ENCODE measurements at regions not wholly inside any gene's neighbourhood (a gene's known extent, or its start where the extent isn't known, plus 50 kb on each side); places are given as distances from the start of the nearest gene placed in this dataset.

DNA sequence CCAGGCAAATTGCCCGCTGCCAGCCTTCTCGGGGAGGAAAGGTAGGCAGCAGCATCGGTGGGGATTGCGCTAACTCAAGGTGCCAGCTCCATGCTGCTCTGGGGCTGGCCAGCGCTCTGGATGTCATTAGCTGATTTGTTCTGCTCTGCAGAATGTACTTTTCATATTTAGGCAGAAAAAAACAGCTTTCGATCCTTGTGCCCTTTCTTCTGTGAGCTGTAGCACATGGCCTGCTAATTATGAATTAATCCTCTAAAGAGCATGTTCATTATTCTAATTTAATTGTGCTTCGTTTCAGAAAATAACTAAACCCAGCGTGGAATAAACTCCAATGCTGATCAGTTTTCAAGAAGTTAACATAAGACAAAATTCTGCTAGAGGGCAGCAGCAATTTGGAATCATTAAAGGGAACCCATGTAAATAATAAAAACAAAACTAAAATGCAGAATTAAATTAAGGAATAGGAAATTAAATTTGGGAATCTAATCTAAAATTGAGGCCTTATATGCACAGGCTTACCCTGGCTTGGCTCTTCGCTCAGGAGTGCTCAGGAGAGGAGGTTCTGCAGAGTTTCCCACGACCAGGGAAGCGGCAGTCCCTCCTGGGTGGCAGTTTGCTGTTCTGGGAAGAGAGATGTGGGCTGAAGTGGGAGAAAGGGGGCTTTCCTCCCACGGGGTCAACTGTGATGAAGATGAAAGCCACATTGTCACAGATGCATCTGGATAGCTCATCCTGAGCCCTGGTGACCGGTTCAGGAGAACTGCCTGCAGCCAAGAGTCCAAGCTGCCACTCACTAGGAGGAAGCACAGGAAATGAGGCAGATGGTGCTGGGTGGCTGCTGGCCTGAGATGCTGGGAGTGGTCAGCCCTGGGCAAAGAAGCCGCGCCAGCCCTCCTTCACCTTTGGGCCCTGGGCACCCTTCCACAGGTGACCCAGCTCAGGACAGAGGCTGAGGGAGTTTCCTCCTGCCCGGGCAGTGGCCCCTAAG lies 93.2 kb upstream of the PKDCC start:
- TF ChIP-seq POLR2A (IDR thresholded peaks at IDR 0.05) = no peak
- TF ChIP-seq, protein P1, sequence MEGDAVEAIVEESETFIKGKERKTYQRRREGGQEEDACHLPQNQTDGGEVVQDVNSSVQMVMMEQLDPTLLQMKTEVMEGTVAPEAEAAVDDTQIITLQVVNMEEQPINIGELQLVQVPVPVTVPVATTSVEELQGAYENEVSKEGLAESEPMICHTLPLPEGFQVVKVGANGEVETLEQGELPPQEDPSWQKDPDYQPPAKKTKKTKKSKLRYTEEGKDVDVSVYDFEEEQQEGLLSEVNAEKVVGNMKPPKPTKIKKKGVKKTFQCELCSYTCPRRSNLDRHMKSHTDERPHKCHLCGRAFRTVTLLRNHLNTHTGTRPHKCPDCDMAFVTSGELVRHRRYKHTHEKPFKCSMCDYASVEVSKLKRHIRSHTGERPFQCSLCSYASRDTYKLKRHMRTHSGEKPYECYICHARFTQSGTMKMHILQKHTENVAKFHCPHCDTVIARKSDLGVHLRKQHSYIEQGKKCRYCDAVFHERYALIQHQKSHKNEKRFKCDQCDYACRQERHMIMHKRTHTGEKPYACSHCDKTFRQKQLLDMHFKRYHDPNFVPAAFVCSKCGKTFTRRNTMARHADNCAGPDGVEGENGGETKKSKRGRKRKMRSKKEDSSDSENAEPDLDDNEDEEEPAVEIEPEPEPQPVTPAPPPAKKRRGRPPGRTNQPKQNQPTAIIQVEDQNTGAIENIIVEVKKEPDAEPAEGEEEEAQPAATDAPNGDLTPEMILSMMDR (IDR thresholded peaks at IDR 0.05) = no peak
- no peak for DNase-seq
- Histone ChIP-seq H3K4me3 (no peak overlapping the region), H3K4me1 (no peaks in the 10 kb centered on the region), H3K27me3 (no peaks in the 10 kb centered on the region), H3K9me3 (no peaks in the 10 kb centered on the region), H3K27ac (no peak overlapping the region), H3K36me3 (no peaks in the 10 kb centered on the region)
- ATAC-seq = peak in 1 of 4 donors; percentile 58
- intact Hi-C loops (cut with DNase I) = no loop called here
- 69% methylated on average over 7 of the region's 16 CpGs for WGBS (ENCODE audit: insufficient coverage, low coverage, low lambda C conversion rate, missing lambda C conversion rate)

DNA sequence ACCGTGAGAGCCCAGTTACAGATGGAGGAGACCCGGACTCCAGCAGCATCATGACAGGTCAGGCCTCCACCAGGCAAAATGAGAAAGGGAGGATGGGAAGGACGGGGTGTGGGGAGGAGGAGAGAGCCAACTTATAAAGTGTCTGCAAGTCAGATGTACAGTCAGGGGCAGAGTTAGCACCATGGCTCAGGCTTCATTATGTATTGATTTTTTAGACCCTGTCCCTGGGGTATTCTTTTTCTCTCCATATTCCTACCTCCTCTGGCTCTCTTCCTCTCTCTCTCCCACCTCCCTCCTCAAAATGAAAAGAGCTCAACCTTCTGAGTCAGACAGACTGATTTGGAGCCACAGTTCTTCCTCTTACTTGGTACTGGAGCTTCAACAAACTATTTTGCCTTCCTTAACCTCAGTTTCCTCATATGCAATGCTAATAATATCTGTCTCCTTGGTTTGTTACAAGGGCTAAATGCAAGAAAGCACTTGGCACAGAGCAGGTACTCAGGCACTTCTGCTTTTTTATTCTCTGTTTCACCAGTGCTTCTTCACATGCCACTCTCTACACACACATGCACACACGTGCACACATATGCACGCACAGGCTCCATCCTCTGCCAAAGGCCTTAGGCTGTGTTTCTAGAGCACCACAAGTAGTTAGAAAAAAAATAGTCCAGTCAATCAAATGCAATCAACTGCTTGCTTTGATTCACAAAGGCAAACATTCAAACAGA lies 92.3 kb upstream of the PKDCC start:
- H3K36me3 ChIP-seq = no peaks in the 10 kb centered on the region
- intact Hi-C loops (cut with DNase I) = no loop called here
- TF ChIP-seq POLR2A (IDR thresholded peaks at IDR 0.05) = no peak
- TF ChIP-seq, protein P1 (IDR thresholded peaks at IDR 0.05) = no peak
- no peaks in the 10 kb centered on the region for H3K4me1 ChIP-seq
- H3K9me3 ChIP-seq = no peaks in the 10 kb centered on the region
- WGBS (ENCODE audit: insufficient coverage, low coverage, low lambda C conversion rate, missing lambda C conversion rate) = 96% methylated on average over 2 of the region's 5 CpGs
- no peaks in the 10 kb centered on the region for H3K27me3 ChIP-seq
- no peak for DNase-seq
- no peak overlapping the region for H3K4me3 ChIP-seq
- H3K27ac ChIP-seq = no peak overlapping the region
- no peak for ATAC-seq

DNA sequence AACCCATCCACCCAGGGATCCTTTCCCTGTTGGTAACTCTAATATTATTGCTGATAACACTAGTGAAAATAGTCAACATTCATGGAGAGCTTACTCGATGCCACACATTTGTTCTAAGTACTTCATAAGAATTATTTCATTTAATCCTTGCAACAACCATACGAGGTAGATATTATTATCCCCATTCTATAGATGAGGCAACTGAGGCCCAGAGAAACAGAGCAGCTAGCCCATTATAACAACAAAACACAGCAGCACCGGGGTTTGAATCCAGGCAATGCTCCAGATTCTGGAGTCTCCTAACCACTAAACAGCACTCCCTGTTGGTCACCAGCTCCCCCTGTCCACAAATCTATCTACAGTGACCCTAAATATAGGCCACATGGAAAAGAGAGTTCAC lies 90.4 kb upstream of the PKDCC start:
- Histone ChIP-seq H3K27me3 (no peaks in the 10 kb centered on the region), H3K4me3 (no peak overlapping the region), H3K27ac (no peak overlapping the region), H3K36me3 (no peaks in the 10 kb centered on the region), H3K4me1 (no peaks in the 10 kb centered on the region), H3K9me3 (no peaks in the 10 kb centered on the region)
- no peak for TF ChIP-seq POLR2A (IDR thresholded peaks at IDR 0.05)
- TF ChIP-seq, protein P1 (IDR thresholded peaks at IDR 0.05) = no peak
- no peak for ATAC-seq
- DNase-seq = no peak
- intact Hi-C loops (cut with DNase I) = no loop called here
- 88% methylated on average over 2 of the region's 3 CpGs for WGBS (ENCODE audit: insufficient coverage, low coverage, low lambda C conversion rate, missing lambda C conversion rate)

DNA sequence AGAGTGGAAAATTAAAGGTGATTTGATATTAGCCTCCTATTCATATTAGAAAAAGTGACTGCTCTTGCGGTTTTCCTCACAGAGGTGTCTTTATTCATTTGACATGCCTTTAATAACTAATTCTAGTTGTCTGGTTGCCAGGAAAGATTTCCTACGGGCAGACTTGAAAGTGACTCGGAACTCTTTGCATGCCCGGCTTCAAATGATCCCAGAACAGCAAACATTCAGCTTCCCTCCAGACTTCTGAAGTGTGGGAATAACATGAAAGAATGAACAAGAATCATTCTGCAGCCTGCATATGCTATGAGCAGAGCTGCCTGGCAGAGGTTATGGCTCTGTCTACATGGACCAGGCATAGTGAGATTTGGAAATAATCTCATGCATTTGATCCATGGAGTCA lies 89.6 kb upstream of the PKDCC start:
- H3K9me3 ChIP-seq = no peaks in the 10 kb centered on the region
- H3K27me3 ChIP-seq = no peaks in the 10 kb centered on the region
- intact Hi-C loops (cut with DNase I) = no loop called here
- no peak for TF ChIP-seq POLR2A (IDR thresholded peaks at IDR 0.05)
- no peaks in the 10 kb centered on the region for H3K36me3 ChIP-seq
- no peak for ATAC-seq
- H3K4me1 ChIP-seq = no peaks in the 10 kb centered on the region
- no peak overlapping the region for H3K4me3 ChIP-seq
- H3K27ac ChIP-seq = no peak overlapping the region
- no peak for DNase-seq
- WGBS (ENCODE audit: insufficient coverage, low coverage, low lambda C conversion rate, missing lambda C conversion rate) = 58% methylated on average over 4 of the region's 4 CpGs

DNA sequence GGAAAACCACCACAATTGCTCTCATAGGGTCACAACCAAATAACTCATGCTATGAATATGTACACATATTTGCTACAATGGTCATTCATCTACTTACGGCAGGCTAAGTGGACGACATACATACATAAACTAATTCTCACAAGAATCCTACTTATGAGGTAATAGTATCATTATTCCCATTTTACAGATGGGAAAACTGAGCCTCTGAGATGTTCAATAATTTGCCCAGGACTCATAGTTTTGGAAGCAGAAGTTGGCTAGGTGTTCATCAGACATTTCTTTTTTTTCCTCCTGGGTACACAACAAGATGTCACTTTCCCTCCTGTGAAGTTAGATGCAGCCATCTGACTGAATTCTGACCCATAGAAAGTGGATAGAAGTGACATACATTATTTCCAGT lies 89.0 kb upstream of the PKDCC start:
- Histone ChIP-seq H3K27me3 (no peaks in the 10 kb centered on the region), H3K9me3 (no peaks in the 10 kb centered on the region), H3K36me3 (no peaks in the 10 kb centered on the region), H3K4me3 (no peak overlapping the region), H3K4me1 (no peaks in the 10 kb centered on the region), H3K27ac (no peak overlapping the region)
- DNase-seq = no peak
- ATAC-seq = no peak
- 83% methylated on average over 2 of the region's 2 CpGs for WGBS (ENCODE audit: insufficient coverage, low coverage, low lambda C conversion rate, missing lambda C conversion rate)
- TF ChIP-seq POLR2A (IDR thresholded peaks at IDR 0.05) = no peak
- TF ChIP-seq, protein P1 (IDR thresholded peaks at IDR 0.05) = no peak
- intact Hi-C loops (cut with DNase I) = no loop called here
